GM19239 (cell line): ENCODE measurements at regions not wholly inside any gene's neighbourhood (a gene's known extent, or its start where the extent isn't known, plus 50 kb on each side); places are given as distances from the start of the nearest gene placed in this dataset.
A peak's percentile ranks its signal among the peaks of the same experiment; 100 is the strongest.
"Not testable (repeated sequence)": the region's sequence is repeated elsewhere in the genome, so short reads cannot be mapped to it uniquely, and the experiment has no call there.

ENCODE experiments used
- DNase-seq: peaks from one replicate; pipeline ENCODE4 v3.0.0; 2011; ENCODE audit warnings: low spot score; ENCODE audit not compliant: insufficient read length
- FAIRE-seq: peaks from 2 replicates; lab custom pipeline; 2011; peaks lifted over from hg19 to GRCh38; lab: Jason Lieb, UNC

DNA sequence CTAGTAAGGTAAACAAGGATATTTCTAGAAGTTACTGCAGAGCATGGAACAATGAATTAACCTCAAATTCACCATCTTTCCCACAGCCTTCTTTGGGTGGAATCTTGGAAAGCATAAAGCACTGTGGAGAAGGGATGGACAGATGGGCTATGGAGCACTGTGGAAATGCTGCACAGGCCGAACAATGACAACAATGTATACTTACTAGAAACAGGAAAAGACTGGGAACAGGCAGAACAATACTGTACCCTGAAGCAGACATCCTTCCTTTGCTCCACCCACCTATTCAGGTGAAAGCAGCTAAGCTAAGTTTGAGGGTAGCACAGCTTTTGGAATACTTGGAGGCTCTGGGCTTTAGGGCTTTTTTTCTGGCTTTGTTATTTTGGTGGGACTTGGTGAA is 250.6 kb upstream of the KLF8 start:
- FAIRE-seq = no peak
- no peak for DNase-seq

- FAIRE-seq (no peak), DNase-seq (no peak)
These were observed 235.5 kb upstream of the KLF8 start for GRCh38 chrX:55996649-55997048.

DNA sequence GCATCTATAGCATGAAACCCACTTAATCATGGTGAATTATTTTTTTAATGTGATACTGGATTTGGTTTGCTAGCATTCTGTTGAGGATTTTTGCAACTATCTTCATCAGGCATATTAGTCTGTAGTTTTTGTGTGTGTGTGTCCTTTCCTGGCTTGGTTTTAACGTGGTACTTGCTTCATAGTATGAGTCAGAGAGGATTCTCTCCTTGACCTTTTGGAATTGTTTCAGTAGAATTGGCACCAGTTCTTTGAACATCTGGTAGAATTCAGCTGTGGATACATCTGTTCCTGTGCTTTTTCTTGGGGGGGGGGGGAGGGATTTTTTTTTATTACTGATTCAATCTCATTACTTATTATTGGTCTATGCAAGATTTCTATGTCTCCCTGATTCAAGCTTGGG is 232.0 kb upstream of the KLF8 start:
- FAIRE-seq (peak; percentile 14), DNase-seq (no peak)

DNA sequence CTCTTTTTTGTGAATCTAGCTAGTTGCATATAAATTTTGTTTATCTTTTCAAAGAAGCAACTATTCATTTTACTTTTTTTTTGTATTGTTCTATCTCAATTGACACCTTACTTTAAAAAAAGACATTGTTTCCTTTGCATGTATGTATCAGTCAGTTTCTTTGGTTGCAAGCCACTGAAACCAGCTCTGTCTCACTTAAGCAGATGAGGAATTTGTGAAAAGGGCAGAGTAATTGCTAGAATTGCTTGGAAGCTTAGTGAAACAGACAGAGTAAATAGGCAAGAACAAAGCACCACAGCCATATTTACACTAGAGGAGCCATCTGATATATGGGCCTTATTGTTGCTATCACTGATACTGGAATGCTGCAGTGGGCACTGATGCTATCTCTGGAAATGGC is 231.4 kb upstream of the KLF8 start:
- FAIRE-seq = no peak

DNA sequence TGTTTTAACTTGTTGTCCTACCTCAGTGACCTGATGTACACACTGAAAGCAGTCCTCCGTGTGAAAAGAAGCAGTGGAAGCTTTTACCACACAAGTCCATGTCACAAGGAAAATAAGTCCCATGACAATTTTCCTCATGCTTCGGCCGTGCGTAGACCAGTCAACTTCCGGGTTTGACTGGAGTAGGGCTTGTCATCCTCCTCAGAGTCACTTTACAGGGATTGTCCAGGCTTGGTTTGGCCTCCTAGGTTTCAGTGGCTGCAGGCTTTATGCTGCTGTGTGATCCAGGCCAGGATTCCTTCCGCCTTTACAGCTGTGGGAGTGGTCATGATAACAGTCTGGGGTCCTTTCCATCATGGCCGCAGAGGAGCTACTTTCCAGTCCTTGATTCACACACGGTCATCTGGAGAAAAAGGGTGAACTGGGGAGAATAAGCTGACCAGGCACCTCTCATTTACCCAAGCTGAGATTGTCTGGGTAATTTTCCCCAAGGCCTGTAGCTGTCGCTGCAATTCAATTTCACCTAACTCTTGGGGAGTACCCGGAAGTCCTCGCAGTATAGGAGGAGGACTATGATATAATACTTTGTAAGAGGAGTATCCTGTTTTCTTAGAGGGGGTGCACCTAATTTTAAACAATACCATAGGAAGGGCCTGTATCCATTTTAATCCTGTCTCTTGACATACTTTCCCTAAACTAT is 206.1 kb upstream of the KLF8 start:
- FAIRE-seq (no peak), DNase-seq (no peak)

More for the DNA sequence above, 231.4 kb upstream of the KLF8 start:
- no peak for DNase-seq

DNA sequence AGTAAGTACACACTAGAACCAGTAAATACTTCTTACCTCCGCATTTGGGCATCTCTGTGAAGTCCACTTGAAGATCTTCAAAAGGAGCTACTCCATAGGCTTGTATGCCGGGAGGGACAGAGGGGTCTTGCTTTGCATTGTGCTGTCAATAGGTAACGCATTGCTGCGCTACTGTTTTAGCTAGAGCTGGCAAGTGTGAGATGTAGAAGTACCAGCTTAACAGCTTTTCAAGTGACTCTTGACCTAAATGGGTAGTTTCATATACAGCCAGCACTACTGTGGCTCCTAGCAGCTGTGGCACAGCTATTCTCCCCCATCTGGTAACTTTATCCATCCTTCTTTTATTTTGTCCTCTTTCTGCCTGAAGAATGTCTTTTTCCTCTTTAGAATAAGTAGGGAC is 205.3 kb upstream of the KLF8 start:
- FAIRE-seq = no peak
- DNase-seq = no peak

- FAIRE-seq = no peak
- DNase-seq = no peak
These were observed 203.0 kb upstream of the KLF8 start for GRCh38 chrX:56029188-56029587.

GRCh38 chrX:56029691-56030090 is 202.5 kb upstream of the KLF8 start:
- no peak for DNase-seq
- FAIRE-seq = peak; percentile 83

- no peak for FAIRE-seq
- DNase-seq = no peak
These were observed 200.7 kb upstream of the KLF8 start for GRCh38 chrX:56031409-56031808.

GRCh38 chrX:56033495-56034180 is 198.5 kb upstream of the KLF8 start:
- no peak for DNase-seq
- FAIRE-seq = no peak

GRCh38 chrX:56052673-56053330 is 179.4 kb upstream of the KLF8 start:
- DNase-seq, FAIRE-seq: not testable (repeated sequence)

DNA sequence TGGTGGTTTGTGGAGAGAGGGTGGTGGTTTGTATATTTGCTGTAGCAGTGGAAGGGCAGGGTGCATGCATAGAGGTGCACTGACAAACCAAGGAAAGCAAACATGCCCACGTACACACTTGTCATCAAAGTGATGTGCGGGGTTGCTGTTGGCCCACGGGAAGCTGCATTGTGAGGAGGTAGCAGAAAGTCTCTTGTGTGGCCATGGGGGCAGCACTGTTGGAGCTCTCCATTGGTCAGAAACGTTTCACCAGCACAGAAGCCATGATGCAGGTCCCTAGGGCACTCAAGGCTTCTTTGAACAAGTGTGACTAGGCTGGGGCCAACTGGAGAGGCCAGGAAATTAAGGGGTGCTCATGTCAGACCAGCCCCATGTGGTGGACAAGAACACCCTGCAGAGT is 174.8 kb upstream of the KLF8 start:
- FAIRE-seq = no peak
- no peak for DNase-seq

DNA sequence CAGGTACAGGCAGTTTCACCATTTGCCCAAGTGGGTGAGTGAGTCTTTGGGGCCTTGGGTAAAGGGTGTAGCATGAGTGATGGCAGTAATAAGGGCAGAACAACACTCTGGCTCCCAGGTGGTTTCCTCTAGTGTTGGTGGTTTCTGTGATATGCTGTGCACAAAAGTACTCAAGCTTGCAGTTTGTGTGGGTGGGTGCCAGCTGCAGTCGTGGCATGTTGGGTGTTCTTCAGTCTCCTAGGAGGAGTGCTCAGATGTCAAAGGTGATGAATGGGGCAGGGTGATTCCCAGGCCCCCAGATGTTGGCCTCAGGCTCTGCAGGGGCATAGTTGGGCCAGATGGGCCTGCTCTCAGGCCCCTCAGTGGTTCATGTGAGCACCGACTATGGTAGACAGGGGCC is 166.1 kb upstream of the KLF8 start:
- FAIRE-seq = peak; percentile 76

GRCh38 chrX:56068274-56068758 is 163.8 kb upstream of the KLF8 start:
- DNase-seq (no peak), FAIRE-seq (peak; percentile 48)

More for the DNA sequence above, 166.1 kb upstream of the KLF8 start:
- DNase-seq = no peak

GRCh38 chrX:56069299-56069931 is 162.7 kb upstream of the KLF8 start:
- FAIRE-seq (no peak), DNase-seq (no peak)

DNA sequence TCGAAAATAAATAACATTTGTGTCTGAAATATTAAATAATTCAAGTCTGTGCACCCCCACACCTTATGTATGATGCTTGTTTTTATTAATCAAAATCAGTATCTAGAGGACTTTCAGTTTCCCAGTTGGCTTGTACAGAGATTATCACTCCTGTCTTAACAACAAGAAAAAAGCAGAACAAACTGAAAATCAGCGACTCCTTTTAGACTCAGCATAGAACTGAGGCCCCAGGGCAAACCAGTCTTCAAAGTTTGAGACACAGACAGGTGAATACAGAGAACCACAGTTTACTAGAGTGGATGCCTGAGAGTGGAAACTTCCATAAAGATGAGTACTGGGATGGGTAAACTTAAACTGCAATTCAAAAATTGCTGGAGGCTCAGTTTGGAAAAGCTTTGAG is 142.8 kb upstream of the KLF8 start:
- FAIRE-seq = no peak
- no peak for DNase-seq

- DNase-seq = no peak
- no peak for FAIRE-seq
These were observed 132.9 kb upstream of the KLF8 start for GRCh38 chrX:56099271-56099670.

GRCh38 chrX:56107320-56107719 is 124.8 kb upstream of the KLF8 start:
- FAIRE-seq (no peak), DNase-seq (no peak)

DNA sequence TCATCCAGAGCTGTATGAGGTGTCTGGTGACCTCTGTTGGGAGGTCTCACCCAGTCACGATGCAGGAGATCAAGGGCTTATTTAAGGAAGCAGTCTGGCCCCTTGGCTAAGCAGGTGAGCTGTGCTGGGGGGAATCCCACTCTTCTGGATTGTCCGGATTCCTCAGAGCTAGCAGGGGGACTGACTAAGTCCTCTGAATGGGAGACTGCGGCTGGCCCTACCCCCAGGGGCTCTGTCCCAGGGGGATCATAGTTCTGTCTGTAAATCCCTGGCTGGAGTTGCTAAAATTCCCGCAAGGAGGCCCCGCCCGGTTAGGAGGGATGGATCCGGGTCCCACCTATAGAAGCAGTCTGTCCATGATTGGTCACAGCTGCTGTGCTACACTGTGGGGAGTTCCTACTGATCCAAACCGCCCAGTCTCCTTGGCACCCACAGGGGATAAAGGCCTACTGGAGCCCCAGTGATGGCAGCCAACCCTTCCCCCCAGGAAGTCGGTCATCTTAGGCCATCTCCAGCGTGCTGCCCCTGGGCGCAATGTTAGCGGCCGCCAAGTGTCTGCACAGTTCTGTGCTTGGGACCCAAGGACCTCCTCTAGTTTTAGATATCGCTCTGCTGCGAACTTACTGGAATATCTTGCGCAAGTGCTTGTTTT is 118.2 kb upstream of the KLF8 start:
- DNase-seq (no peak), FAIRE-seq (no peak)

GRCh38 chrX:56114437-56114787 is 117.7 kb upstream of the KLF8 start:
- no peak for DNase-seq

More at GRCh38 chrX:56114437-56114787, 117.7 kb upstream of the KLF8 start:
- FAIRE-seq = no peak
